ENCODE measurements at regions not wholly inside any gene's neighbourhood (a gene's known extent, or its start where the extent isn't known, plus 50 kb on each side); places are given as distances from the start of the nearest gene placed in this dataset.

- no peak overlapping the region for H2AFZ ChIP-seq (ENCODE audit: low read depth)
These were observed 82.7 kb upstream of the TOP1 start for GRCh38 chr20:40945754-40946450.

GRCh38 chr20:40946451-40946850 is 82.2 kb upstream of the TOP1 start:
- no peak overlapping the region for H3K27ac ChIP-seq
- TF ChIP-seq CTCF (conservative IDR thresholded peaks at IDR 0.05; ENCODE audit: low read depth, low read length) = no peak
- H3K4me2 ChIP-seq = no peak overlapping the region
- no peak overlapping the region for H2AFZ ChIP-seq (ENCODE audit: low read depth)
- no peaks in the 10 kb centered on the region for H3K4me1 ChIP-seq (ENCODE audit: low read depth, poor library complexity, severe bottlenecking)
- no peaks in the 10 kb centered on the region for H3K27me3 ChIP-seq (ENCODE audit: insufficient read depth, low read depth)
- no peak overlapping the region for H3K4me3 ChIP-seq (IDR thresholded peaks at IDR 0.05; ENCODE audit: insufficient read depth, low read depth, low read length)
- H3K79me2 ChIP-seq (ENCODE audit: insufficient read depth, low read depth) = no peaks in the 10 kb centered on the region
- no peaks in the 10 kb centered on the region for H4K20me1 ChIP-seq (ENCODE audit: insufficient read depth)
- no peak overlapping the region for H3K9ac ChIP-seq
- H3K36me3 ChIP-seq (ENCODE audit: insufficient read depth) = no peaks in the 10 kb centered on the region

More at GRCh38 chr20:40945754-40946450, 82.7 kb upstream of the TOP1 start:
- H3K4me1 ChIP-seq (ENCODE audit: low read depth, poor library complexity, severe bottlenecking) = no peaks in the 10 kb centered on the region
- no peak overlapping the region for H3K9ac ChIP-seq
- H3K79me2 ChIP-seq (ENCODE audit: insufficient read depth, low read depth) = no peaks in the 10 kb centered on the region
- H3K4me3 ChIP-seq (IDR thresholded peaks at IDR 0.05; ENCODE audit: insufficient read depth, low read depth, low read length) = no peak overlapping the region
- no peak; the same call in 1 of the 2 replicates for TF ChIP-seq CTCF (conservative IDR thresholded peaks at IDR 0.05; ENCODE audit: low read depth, low read length)
- no peak overlapping the region for H3K4me2 ChIP-seq
- H3K27me3 ChIP-seq (ENCODE audit: insufficient read depth, low read depth) = no peaks in the 10 kb centered on the region
- H3K27ac ChIP-seq = no peak overlapping the region
- H4K20me1 ChIP-seq (ENCODE audit: insufficient read depth) = no peaks in the 10 kb centered on the region
- H3K36me3 ChIP-seq (ENCODE audit: insufficient read depth) = no peaks in the 10 kb centered on the region

- TF ChIP-seq CTCF (conservative IDR thresholded peaks at IDR 0.05; ENCODE audit: low read depth, low read length) = no peak
- H3K4me2 ChIP-seq = no peak overlapping the region
- no peak overlapping the region for H3K27ac ChIP-seq
- H2AFZ ChIP-seq (ENCODE audit: low read depth) = no peak overlapping the region
- H3K27me3 ChIP-seq (ENCODE audit: insufficient read depth, low read depth) = no peaks in the 10 kb centered on the region
- no peaks in the 10 kb centered on the region for H3K79me2 ChIP-seq (ENCODE audit: insufficient read depth, low read depth)
- no peaks in the 10 kb centered on the region for H4K20me1 ChIP-seq (ENCODE audit: insufficient read depth)
- no peaks in the 10 kb centered on the region for H3K36me3 ChIP-seq (ENCODE audit: insufficient read depth)
- H3K4me1 ChIP-seq (ENCODE audit: low read depth, poor library complexity, severe bottlenecking) = no peaks in the 10 kb centered on the region
- no peak overlapping the region for H3K9ac ChIP-seq
- no peak overlapping the region for H3K4me3 ChIP-seq (IDR thresholded peaks at IDR 0.05; ENCODE audit: insufficient read depth, low read depth, low read length)
These were observed 80.0 kb upstream of the TOP1 start for GRCh38 chr20:40948465-40949267.

GRCh38 chr20:40949346-40949745 is 79.3 kb upstream of the TOP1 start:
- TF ChIP-seq CTCF (conservative IDR thresholded peaks at IDR 0.05; ENCODE audit: low read depth, low read length) = no peak
- H3K27ac ChIP-seq = no peak overlapping the region

More at GRCh38 chr20:40949346-40949745, 79.3 kb upstream of the TOP1 start:
- Histone ChIP-seq H3K36me3 (ENCODE audit: insufficient read depth) (no peaks in the 10 kb centered on the region), H4K20me1 (ENCODE audit: insufficient read depth) (no peaks in the 10 kb centered on the region), H3K79me2 (ENCODE audit: insufficient read depth, low read depth) (no peaks in the 10 kb centered on the region), H2AFZ (ENCODE audit: low read depth) (no peak overlapping the region), H3K4me1 (ENCODE audit: low read depth, poor library complexity, severe bottlenecking) (no peaks in the 10 kb centered on the region), H3K4me3 (IDR thresholded peaks at IDR 0.05; ENCODE audit: insufficient read depth, low read depth, low read length) (no peak overlapping the region), H3K4me2 (no peak overlapping the region), H3K9ac (no peak overlapping the region), H3K27me3 (ENCODE audit: insufficient read depth, low read depth) (no peaks in the 10 kb centered on the region)
